Retina (tissue), 1 donor: ENCODE measurements at regions not wholly inside any gene's neighbourhood (a gene's known extent, or its start where the extent isn't known, plus 50 kb on each side); places are given as distances from the start of the nearest gene placed in this dataset.

Source experiments
- DNase-seq: peaks from one replicate; pipeline ENCODE4 v3.0.0-alpha.2; 2016

DNA sequence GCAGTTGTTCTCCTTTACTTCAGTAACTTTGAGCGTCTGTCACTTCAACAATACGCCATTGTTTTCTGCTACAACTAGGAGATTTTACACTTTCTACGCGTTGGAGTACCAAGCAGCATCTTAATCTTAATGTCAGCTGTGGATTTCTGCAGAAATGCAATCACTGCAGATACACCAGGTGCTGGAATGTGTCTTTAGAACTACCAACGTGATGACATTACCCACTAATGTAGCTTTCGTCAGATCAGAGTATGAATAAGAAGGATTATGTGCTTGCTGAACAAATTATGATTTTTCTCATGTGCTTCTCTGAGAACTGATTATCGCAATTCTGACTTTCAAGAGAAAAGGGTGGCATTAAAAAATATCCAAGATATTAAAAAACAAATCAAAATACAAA lies 77.5 kb upstream of the CNTN3 start:
- no peak for DNase-seq

DNA sequence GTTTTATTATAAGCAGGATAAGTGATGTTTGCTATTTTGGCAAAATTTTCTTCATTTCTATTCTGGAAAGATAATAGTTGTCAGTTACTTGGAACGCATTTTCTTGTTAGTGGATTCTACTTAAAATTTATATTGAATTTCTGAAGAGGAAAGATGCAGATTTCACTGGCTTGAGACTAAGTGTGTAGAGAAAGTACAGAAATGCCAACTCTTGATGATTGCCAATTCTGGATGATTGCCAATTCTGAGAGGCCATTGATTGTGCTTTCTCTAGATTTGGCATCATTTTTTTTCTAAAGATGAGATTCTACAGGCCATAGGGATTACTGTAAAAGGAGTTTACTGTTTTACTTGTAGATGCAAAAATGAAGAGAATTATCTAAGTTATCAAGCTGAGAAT lies 58.9 kb upstream of the CNTN3 start:
- no peak for DNase-seq

DNA sequence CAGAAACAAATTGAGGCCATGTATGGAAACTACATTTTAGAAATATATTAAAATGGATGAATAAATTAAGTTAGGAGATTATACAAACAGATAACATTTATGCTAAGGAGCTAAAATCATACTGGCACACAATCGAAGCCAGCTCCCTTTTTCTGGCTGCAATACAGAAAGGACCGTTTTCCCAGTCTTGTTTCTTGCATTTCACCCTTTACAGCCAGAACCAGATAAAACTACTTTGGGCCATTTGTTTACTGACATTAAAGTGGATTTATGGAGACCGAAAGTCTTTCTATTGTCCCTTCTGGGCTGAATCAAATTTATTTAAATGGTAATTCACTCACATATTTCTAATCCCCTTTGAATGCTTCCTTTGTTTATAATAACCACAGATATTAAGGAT lies 50.1 kb upstream of the CNTN3 start:
- DNase-seq, result no peak
